ENCODE measurements at regions not wholly inside any gene's neighbourhood (a gene's known extent, or its start where the extent isn't known, plus 50 kb on each side); places are given as distances from the start of the nearest gene placed in this dataset.

GRCh38 chr9:87395804-87396479 lies 101.7 kb upstream of the DAPK1 start:
- TF ChIP-seq, protein P1, sequence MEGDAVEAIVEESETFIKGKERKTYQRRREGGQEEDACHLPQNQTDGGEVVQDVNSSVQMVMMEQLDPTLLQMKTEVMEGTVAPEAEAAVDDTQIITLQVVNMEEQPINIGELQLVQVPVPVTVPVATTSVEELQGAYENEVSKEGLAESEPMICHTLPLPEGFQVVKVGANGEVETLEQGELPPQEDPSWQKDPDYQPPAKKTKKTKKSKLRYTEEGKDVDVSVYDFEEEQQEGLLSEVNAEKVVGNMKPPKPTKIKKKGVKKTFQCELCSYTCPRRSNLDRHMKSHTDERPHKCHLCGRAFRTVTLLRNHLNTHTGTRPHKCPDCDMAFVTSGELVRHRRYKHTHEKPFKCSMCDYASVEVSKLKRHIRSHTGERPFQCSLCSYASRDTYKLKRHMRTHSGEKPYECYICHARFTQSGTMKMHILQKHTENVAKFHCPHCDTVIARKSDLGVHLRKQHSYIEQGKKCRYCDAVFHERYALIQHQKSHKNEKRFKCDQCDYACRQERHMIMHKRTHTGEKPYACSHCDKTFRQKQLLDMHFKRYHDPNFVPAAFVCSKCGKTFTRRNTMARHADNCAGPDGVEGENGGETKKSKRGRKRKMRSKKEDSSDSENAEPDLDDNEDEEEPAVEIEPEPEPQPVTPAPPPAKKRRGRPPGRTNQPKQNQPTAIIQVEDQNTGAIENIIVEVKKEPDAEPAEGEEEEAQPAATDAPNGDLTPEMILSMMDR (IDR thresholded peaks at IDR 0.05) = no peak
- no peak for TF ChIP-seq POLR2A (IDR thresholded peaks at IDR 0.05)

Measured in heart left ventricle (tissue), 13 donors.